ENCODE measurements at regions not wholly inside any gene's neighbourhood (a gene's known extent, or its start where the extent isn't known, plus 50 kb on each side); places are given as distances from the start of the nearest gene placed in this dataset.

- no peak overlapping the region for H2AK5ac ChIP-seq (ENCODE audit: low read depth, low read length)
- no peak for TF ChIP-seq POLR2A (IDR thresholded peaks at IDR 0.05; ENCODE audit: low read depth, low read length)
- no peak for TF ChIP-seq ELK1 (IDR thresholded peaks at IDR 0.05; ENCODE audit: borderline replicate concordance, low read depth, low read length)
- TF ChIP-seq USF2 (IDR thresholded peaks at IDR 0.05; ENCODE audit: low read depth, low read length) = no peak
- no peak for TF ChIP-seq CEBPB (IDR thresholded peaks at IDR 0.05; ENCODE audit: low read depth, low read length)
- no peak for TF ChIP-seq BHLHE40 (IDR thresholded peaks at IDR 0.05; ENCODE audit: low read depth, low read length)
- 20% methylated on average over 1 of the region's 2 CpGs; no CpG with 5 or more reads in 1 of the 2 experiments for WGBS, 2 experiments (ENCODE audit: extremely low coverage in 2 of 2, insufficient read length in 1 of 2)
- no peaks in the 10 kb centered on the region for H3K36me3 ChIP-seq (ENCODE audit: control insufficient read depth, insufficient read depth, low read length)
- BruUV-seq (replicated peaks) = no TSS peak
- no peak overlapping the region for H3K18ac ChIP-seq (ENCODE audit: low read depth, low read length)
- H3K4ac ChIP-seq (ENCODE audit: low read depth, low read length) = no peak overlapping the region
- intact Hi-C loops (cut with micrococcal nuclease) (no loop called here), in situ Hi-C loops (cut with MboI; ENCODE audit: low sequenced_read_pairs) (no loop called here), dilution Hi-C loops (cut with HindIII; ENCODE audit: low sequenced_read_pairs, unreplicated experiment) (no loop called here)
- ChIA-PET CTCF (no interaction called here), POLR2A (ENCODE audit: unreplicated experiment) (no interaction called here)
- no peak overlapping the region for H3K27ac ChIP-seq (ENCODE audit: insufficient read depth, low read length)
- H3K14ac ChIP-seq (replicated peaks; ENCODE audit: low read depth, low read length) = no peak overlapping the region
- H4K91ac ChIP-seq (ENCODE audit: insufficient read depth, low read depth, low read length) = no peak overlapping the region
- no peaks in the 10 kb centered on the region for H3K9me1 ChIP-seq (ENCODE audit: insufficient read depth, low read length)
- no peaks in the 10 kb centered on the region for H4K20me1 ChIP-seq (ENCODE audit: insufficient read depth, low read length)
- H3K79me1 ChIP-seq (ENCODE audit: low read depth in 1 of 2, low read length in 2 of 2) = no peaks in the 10 kb centered on the region
- H2AK9ac ChIP-seq (replicated peaks; ENCODE audit: low read depth, low read length, poor library complexity) = no peak overlapping the region
- no peaks in the 10 kb centered on the region for H3K9me3 ChIP-seq (ENCODE audit: control insufficient read depth, insufficient read depth, low read length)
- no peak overlapping the region for H2BK20ac ChIP-seq (ENCODE audit: low read depth, low read length)
- no peak overlapping the region for H4K5ac ChIP-seq (ENCODE audit: low read depth, low read length)
- no peak overlapping the region for H3K9ac ChIP-seq (ENCODE audit: low read depth, low read length)
- ATAC-seq (ENCODE audit: low read depth) (no peak), DNase-seq (no peak)
- no peak overlapping the region for H3K23ac ChIP-seq (ENCODE audit: low read depth, low read length)
- H2BK5ac ChIP-seq (ENCODE audit: low read depth, low read length, poor library complexity, severe bottlenecking) = no peak overlapping the region
- H2BK120ac ChIP-seq (ENCODE audit: low read depth, low read length) = no peak overlapping the region
- no peak overlapping the region for H4K8ac ChIP-seq (ENCODE audit: low read depth in 2 of 2, low read length in 2 of 2)
- H3K56ac ChIP-seq (ENCODE audit: extremely low read depth, insufficient read depth, low read length) = no peak overlapping the region
- no peaks in the 10 kb centered on the region for H3K4me1 ChIP-seq (ENCODE audit: control insufficient read depth, insufficient read depth, low read length)
- H3K27me3 ChIP-seq (ENCODE audit: control insufficient read depth, insufficient read depth, low read length) = no peaks in the 10 kb centered on the region
- H3K4me3 ChIP-seq (ENCODE audit: insufficient read depth, low read depth, low read length) = no peak overlapping the region
- H2AFZ ChIP-seq (replicated peaks; ENCODE audit: low read length, poor library complexity) = no peak overlapping the region
- no peak overlapping the region for H3K4me2 ChIP-seq (ENCODE audit: low read depth, low read length)
- no peak overlapping the region for H2BK15ac ChIP-seq (ENCODE audit: low read depth, low read length)
These were observed 239.3 kb upstream of the CDH20 start for GRCh38 chr18:61093965-61094364.

Data from IMR-90 (cell line).